ENCODE measurements at regions not wholly inside any gene's neighbourhood (a gene's known extent, or its start where the extent isn't known, plus 50 kb on each side); places are given as distances from the start of the nearest gene placed in this dataset.

GRCh38 chrX:40247382-40247781 is 149.6 kb upstream of the BCOR start:
- TF ChIP-seq CTCF (IDR thresholded peaks at IDR 0.05): no peak

- TF ChIP-seq CTCF (IDR thresholded peaks at IDR 0.05): no peak
Observed at GRCh38 chrX:40245488-40246071, 147.8 kb upstream of the BCOR start.

- no peak for TF ChIP-seq CTCF (IDR thresholded peaks at IDR 0.05)
Observed at GRCh38 chrX:40244980-40245379, 147.2 kb upstream of the BCOR start.

- no peak for TF ChIP-seq CTCF (IDR thresholded peaks at IDR 0.05)
Observed at GRCh38 chrX:40243755-40244515, 146.2 kb upstream of the BCOR start.

GRCh38 chrX:40240844-40241243 is 143.1 kb upstream of the BCOR start:
- no peak for TF ChIP-seq CTCF (IDR thresholded peaks at IDR 0.05)

GRCh38 chrX:40237731-40238178 is 140.0 kb upstream of the BCOR start:
- no peak for TF ChIP-seq CTCF (IDR thresholded peaks at IDR 0.05)

GRCh38 chrX:40230646-40231045 is 132.9 kb upstream of the BCOR start:
- no peak for TF ChIP-seq CTCF (IDR thresholded peaks at IDR 0.05)

Measured in LNCAP (cell line).